Body of pancreas (tissue), 4 donors: ENCODE measurements at regions not wholly inside any gene's neighbourhood (a gene's known extent, or its start where the extent isn't known, plus 50 kb on each side); places are given as distances from the start of the nearest gene placed in this dataset.

Source experiments
- POLR2A ChIP-seq, 3 donors: fragments of 450-650 bp; IDR thresholded peaks; one replicate each; pipeline ENCODE4 v1.6.1; 2016; ENCODE audit warnings: antibody characterized with exemption in 3 of 3, mild to moderate bottlenecking in 2 of 3
- TF ChIP-seq, protein P1 (sequence below), 7 experiments: fragments of 450-650 bp in 4 of 7; fragments of 200-600 bp in 3 of 7; sonication (generic) in 3 of 7; IDR thresholded peaks; one replicate each; pipeline ENCODE4 v1.5.1; 2016 to 2019; ENCODE audit warnings: antibody characterized with exemption in 7 of 7

GRCh38 chr1:115214098-115214497 is 124.0 kb downstream of the NGF start:
- TF ChIP-seq, protein P1, sequence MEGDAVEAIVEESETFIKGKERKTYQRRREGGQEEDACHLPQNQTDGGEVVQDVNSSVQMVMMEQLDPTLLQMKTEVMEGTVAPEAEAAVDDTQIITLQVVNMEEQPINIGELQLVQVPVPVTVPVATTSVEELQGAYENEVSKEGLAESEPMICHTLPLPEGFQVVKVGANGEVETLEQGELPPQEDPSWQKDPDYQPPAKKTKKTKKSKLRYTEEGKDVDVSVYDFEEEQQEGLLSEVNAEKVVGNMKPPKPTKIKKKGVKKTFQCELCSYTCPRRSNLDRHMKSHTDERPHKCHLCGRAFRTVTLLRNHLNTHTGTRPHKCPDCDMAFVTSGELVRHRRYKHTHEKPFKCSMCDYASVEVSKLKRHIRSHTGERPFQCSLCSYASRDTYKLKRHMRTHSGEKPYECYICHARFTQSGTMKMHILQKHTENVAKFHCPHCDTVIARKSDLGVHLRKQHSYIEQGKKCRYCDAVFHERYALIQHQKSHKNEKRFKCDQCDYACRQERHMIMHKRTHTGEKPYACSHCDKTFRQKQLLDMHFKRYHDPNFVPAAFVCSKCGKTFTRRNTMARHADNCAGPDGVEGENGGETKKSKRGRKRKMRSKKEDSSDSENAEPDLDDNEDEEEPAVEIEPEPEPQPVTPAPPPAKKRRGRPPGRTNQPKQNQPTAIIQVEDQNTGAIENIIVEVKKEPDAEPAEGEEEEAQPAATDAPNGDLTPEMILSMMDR (IDR thresholded peaks at IDR 0.05): no peak
- no peak for TF ChIP-seq POLR2A (IDR thresholded peaks at IDR 0.05)
